HG03025 (cell line): ENCODE measurements at regions not wholly inside any gene's neighbourhood (a gene's known extent, or its start where the extent isn't known, plus 50 kb on each side); places are given as distances from the start of the nearest gene placed in this dataset.

Experiments used
- ATAC-seq: cut with Tn5 transposase; IDR thresholded peaks from one replicate; pipeline ENCODE4 v1.9.1; 2021; ENCODE audit warnings: mild to moderate bottlenecking, moderate library complexity; ENCODE audit not compliant: unreplicated experiment, low FRiP score

- ATAC-seq: no peak
Observed at GRCh38 chr5:74118071-74118470, 492.1 kb downstream of the ARHGEF28 start.

GRCh38 chr5:74116984-74117383 is 491.0 kb downstream of the ARHGEF28 start:
- ATAC-seq: no peak

GRCh38 chr5:74116266-74116665 is 490.3 kb downstream of the ARHGEF28 start:
- no peak for ATAC-seq

GRCh38 chr5:74113927-74114326 is 487.9 kb downstream of the ARHGEF28 start:
- no peak for ATAC-seq

GRCh38 chr5:74113196-74113540 is 487.2 kb downstream of the ARHGEF28 start:
- no peak for ATAC-seq

- ATAC-seq: no peak
Observed at GRCh38 chr5:74112372-74113195, 486.6 kb downstream of the ARHGEF28 start.

- no peak for ATAC-seq
Observed at GRCh38 chr5:74111764-74112163, 485.8 kb downstream of the ARHGEF28 start.

GRCh38 chr5:74109344-74109743 is 483.3 kb downstream of the ARHGEF28 start:
- ATAC-seq: no peak

- ATAC-seq: no peak
Observed at GRCh38 chr5:74107899-74108298, 481.9 kb downstream of the ARHGEF28 start.

- no peak for ATAC-seq
Observed at GRCh38 chr5:74105126-74105780, 479.3 kb downstream of the ARHGEF28 start.

GRCh38 chr5:74103131-74104023 is 477.4 kb downstream of the ARHGEF28 start:
- no peak for ATAC-seq

- no peak for ATAC-seq
Observed at GRCh38 chr5:74100268-74100665, 474.3 kb downstream of the ARHGEF28 start.

- no peak for ATAC-seq
Observed at GRCh38 chr5:74099538-74100267, 473.7 kb downstream of the ARHGEF28 start.

- no peak for ATAC-seq
Observed at GRCh38 chr5:74098941-74099340, 472.9 kb downstream of the ARHGEF28 start.

- no peak for ATAC-seq
Observed at GRCh38 chr5:74098456-74098855, 472.5 kb downstream of the ARHGEF28 start.

- no peak for ATAC-seq
Observed at GRCh38 chr5:74096325-74096724, 470.3 kb downstream of the ARHGEF28 start.

- ATAC-seq: no peak
Observed at GRCh38 chr5:74095871-74096270, 469.9 kb downstream of the ARHGEF28 start.

GRCh38 chr5:74094782-74095108 is 468.7 kb downstream of the ARHGEF28 start:
- ATAC-seq: no peak

- ATAC-seq: no peak
Observed at GRCh38 chr5:74094096-74094781, 468.2 kb downstream of the ARHGEF28 start.

GRCh38 chr5:74093561-74093960 is 467.6 kb downstream of the ARHGEF28 start:
- no peak for ATAC-seq
